Muscle of leg (tissue), 3 donors: ENCODE measurements at regions not wholly inside any gene's neighbourhood (a gene's known extent, or its start where the extent isn't known, plus 50 kb on each side); places are given as distances from the start of the nearest gene placed in this dataset.
"Not testable (repeated sequence)": the region's sequence is repeated elsewhere in the genome, so short reads cannot be mapped to it uniquely, and the experiment has no call there.

Experiments used
- DNase-seq: peaks from one replicate; pipeline ENCODE4 v3.0.0; 2013
- H3K27ac ChIP-seq: one replicate; pipeline ENCODE4 v1.5.1; 2013; ENCODE audit warnings: mild to moderate bottlenecking, low read length, control low read depth
- H3K27me3 ChIP-seq: one replicate; pipeline ENCODE4 v1.6.1; 2013; ENCODE audit warnings: low read length; ENCODE audit not compliant: control insufficient read depth, insufficient read depth
- H3K36me3 ChIP-seq: one replicate; pipeline ENCODE4 v1.6.1; 2013; ENCODE audit warnings: low read length; ENCODE audit not compliant: control insufficient read depth, insufficient read depth
- H3K4me1 ChIP-seq: one replicate; pipeline ENCODE4 v1.6.1; 2013; ENCODE audit warnings: low read length; ENCODE audit not compliant: control insufficient read depth, insufficient read depth
- H3K4me3 ChIP-seq: one replicate; pipeline ENCODE4 v1.5.1; 2013; ENCODE audit warnings: low read length, control low read depth
- H3K9me3 ChIP-seq: replicated peaks from 2 replicates; pipeline ENCODE4 v1.6.1; 2013; ENCODE audit warnings: low read depth, low read length; ENCODE audit not compliant: control insufficient read depth
- WGBS: methylation state at CpG from one replicate; pipeline ENCODE4 v1.1.5; 2013; ENCODE audit warnings: missing lambda C conversion rate; ENCODE audit not compliant: insufficient coverage; 5-methylcytosine and 5-hydroxymethylcytosine counted together

DNA sequence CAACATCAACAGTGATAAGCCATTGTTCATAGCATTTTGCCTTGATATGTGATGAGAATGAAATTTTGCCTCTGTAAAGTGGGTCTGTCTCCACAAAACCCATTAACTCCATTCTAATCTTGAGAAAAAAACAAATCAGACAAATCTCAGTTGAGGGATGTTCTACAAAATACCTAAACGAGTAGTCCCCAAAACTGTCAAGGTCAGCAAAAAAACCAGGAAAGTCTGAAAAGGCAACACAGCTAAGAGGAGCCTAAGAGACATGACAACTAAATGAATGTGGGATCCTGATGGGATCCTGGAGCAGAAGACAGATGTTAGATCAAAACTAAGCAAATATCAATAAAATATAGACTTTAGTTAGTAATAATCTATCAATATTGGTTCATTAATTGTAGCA lies 431.6 kb upstream of the SPTLC3 start:
- Histone ChIP-seq H3K36me3 (no peaks in the 10 kb centered on the region), H3K4me1 (peaks cover 25% of the 10 kb centered on the region), H3K9me3 (no peaks in the 10 kb centered on the region), H3K27ac (no peak overlapping the region), H3K27me3 (no peaks in the 10 kb centered on the region), H3K4me3 (no peak overlapping the region)
- DNase-seq: no peak
- WGBS: 80% methylated on average over 1 of the region's 1 CpG

DNA sequence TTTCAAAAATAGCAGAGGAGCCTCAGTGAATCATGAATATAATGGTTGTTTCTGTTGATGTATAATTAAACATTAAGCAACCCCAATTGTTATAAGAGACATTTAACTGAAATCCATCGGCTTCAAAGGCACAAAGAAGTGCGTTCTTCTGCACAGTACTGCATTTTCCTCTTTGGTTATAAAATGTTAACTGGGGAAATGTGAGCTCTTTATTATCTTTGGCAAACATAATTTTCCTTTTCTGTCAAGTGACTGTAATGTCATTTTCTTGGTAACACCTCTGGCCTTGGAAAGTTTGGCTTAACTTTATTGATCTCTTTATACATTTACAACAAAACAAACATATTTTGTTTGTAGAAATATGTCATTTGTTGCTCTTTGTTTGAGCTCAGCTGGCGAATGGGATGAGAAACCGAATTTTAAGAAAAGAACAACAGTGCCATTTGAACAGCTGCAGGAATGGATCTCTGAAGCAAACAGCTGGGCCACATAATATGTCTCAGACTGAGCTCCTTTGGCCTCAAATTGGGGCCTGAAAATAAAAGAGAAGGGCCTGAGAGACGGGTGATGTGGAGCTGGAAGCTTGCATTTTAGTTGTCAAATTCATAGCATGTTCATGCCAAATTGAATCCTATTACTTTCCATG lies 427.0 kb upstream of the SPTLC3 start:
- peak overlapping the region; percentile 71 for H3K27ac ChIP-seq
- no peaks in the 10 kb centered on the region for H3K27me3 ChIP-seq
- 41% methylated on average over 2 of the region's 5 CpGs for WGBS
- H3K4me3 ChIP-seq: no peak overlapping the region
- DNase-seq: peak; percentile 91
- H3K36me3 ChIP-seq: no peaks in the 10 kb centered on the region
- peaks cover 6% of the 10 kb centered on the region for H3K4me1 ChIP-seq
- no peaks in the 10 kb centered on the region for H3K9me3 ChIP-seq

DNA sequence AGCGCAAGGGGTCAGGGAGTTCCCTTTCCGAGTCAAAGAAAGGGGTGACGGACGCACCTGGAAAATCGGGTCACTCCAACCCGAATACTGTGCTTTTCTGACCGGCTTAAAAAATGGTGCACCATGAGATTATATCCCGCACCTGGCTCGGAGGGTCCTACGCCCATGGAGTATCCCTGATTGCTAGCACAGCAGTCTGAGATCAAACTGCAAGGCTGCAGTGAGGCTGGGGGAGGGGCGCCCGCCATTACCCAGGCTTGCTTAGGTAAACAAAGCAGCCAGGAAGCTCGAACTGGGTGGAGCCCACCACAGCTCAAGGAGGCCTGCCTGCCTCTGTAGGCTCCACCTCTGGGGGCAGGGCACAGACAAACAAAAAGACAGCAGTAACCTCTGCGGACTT lies 426.1 kb upstream of the SPTLC3 start:
- H3K4me1 ChIP-seq, H3K4me3 ChIP-seq, H3K27me3 ChIP-seq, DNase-seq, H3K9me3 ChIP-seq, H3K36me3 ChIP-seq, H3K27ac ChIP-seq: not testable (repeated sequence)
- 92% methylated on average over 10 of the region's 14 CpGs for WGBS

DNA sequence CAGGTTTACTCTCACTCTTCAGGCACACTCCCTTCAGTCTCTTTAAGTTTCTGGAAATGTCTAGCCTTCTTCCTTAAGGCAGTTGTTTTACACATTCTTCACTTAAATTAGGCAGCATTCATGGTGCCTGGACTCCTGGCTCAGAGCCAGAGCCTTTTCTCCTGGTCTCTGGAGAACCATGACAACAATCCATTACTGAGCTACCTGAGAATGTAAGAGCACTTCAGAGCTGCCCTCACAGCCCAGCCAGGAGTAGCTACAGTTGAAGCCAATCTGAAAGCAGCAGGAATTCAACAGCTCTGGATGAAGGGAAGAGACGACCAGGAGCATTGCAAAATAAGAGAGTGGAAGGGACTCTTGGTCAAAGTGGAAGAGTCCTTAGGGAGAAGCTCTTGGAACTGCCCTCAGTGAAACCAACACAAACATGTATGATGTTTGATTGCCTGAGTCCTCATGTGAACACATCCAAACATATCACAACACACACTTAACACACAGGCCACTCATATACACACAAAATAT lies 416.8 kb upstream of the SPTLC3 start:
- 60% methylated on average over 1 of the region's 1 CpG for WGBS
- no peak overlapping the region for H3K27ac ChIP-seq
- peaks cover 15% of the 10 kb centered on the region for H3K4me1 ChIP-seq
- no peak for DNase-seq
- no peaks in the 10 kb centered on the region for H3K27me3 ChIP-seq
- H3K9me3 ChIP-seq: no peaks in the 10 kb centered on the region
- H3K4me3 ChIP-seq: no peak overlapping the region
- no peaks in the 10 kb centered on the region for H3K36me3 ChIP-seq

DNA sequence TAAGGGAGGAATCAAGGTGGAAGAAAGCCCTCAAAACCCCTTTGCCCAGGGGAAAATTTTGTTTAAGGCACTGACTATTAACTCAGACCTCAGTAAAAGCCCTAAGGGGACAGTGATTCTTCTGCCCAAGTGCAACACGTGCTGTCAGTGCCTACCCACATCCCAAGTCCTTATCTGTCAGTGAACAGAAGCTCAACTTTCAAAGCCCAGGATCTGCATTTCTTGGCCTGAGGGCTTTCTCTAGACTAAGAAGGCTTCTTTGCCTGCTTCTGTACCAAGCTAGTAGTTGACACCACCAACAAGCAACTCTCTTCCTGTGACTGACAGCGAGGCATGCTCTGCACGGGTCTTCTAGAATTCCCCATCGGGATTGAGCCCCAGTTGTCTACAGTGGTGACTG lies 416.0 kb upstream of the SPTLC3 start:
- H3K4me3 ChIP-seq: no peak overlapping the region
- peaks cover 15% of the 10 kb centered on the region for H3K4me1 ChIP-seq
- H3K36me3 ChIP-seq: no peaks in the 10 kb centered on the region
- no peaks in the 10 kb centered on the region for H3K9me3 ChIP-seq
- DNase-seq: no peak
- peak overlapping the region; percentile 37 for H3K27ac ChIP-seq
- no peaks in the 10 kb centered on the region for H3K27me3 ChIP-seq
- WGBS: 60% methylated on average over 4 of the region's 4 CpGs

DNA sequence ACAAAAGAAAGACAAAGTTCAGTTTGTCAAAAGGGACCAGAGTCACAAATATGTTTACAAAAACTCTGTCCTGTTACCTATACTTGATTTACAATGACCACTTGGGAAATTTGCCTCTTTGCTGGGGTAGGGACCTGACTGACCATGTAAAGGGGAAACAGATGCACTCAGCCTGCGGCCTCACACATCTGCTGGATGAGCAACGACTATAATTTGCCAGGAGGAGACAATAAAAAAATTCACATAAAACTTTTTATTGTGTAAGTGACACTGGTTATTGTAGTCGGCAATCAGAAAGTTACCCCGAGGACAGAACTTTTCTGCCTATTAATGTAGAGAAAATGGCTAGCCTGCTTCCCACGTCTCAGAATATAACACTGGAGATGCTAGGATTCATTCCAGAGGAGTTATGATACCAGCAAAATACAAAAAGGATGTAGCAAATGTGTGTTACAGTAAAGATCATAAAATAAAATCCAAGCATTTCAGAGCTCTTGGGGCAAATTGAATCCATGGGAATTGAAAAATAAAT lies 415.4 kb upstream of the SPTLC3 start:
- peak; percentile 69 for DNase-seq
- H3K27ac ChIP-seq: peak overlapping the region; percentile 37
- H3K27me3 ChIP-seq: no peaks in the 10 kb centered on the region
- WGBS: no CpG with 5 or more reads among the region's 5 CpGs
- no peaks in the 10 kb centered on the region for H3K36me3 ChIP-seq
- H3K4me1 ChIP-seq: peaks cover 15% of the 10 kb centered on the region
- no peak overlapping the region for H3K4me3 ChIP-seq
- H3K9me3 ChIP-seq: no peaks in the 10 kb centered on the region

DNA sequence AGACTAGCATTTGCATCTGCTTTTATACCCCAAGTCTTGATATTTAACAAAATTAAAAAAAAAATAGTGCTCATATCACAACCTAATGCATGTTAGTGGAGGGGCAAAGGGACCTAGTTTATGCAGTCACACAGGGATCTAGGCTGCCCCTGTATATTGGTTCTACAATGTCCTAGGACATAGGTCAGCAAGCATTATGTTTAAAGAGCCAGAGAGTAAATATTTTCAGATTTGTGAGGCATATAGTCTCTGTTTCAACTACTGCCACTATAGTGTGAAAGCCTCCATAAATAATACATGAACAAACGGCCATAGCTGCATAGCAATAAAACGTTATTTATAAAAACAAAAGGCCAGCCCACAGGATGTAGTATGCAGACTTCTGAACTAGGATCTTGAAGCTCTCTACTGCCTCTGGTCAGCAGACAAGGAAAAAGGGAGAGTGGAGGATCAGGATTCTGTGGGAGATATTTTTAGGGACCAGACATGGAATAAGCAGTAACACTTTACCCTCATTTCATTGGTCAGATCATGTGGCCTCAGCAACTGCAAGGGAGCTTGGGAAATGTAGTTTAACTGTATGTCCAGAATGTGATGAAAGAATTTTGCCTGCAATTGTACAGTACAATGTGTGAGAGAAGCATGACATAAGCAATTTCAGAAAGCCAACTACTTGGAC lies 414.2 kb upstream of the SPTLC3 start:
- peak; percentile 71 for DNase-seq
- Histone ChIP-seq H3K4me1 (peaks cover 15% of the 10 kb centered on the region), H3K27ac (no peak overlapping the region), H3K36me3 (no peaks in the 10 kb centered on the region), H3K27me3 (no peaks in the 10 kb centered on the region), H3K4me3 (no peak overlapping the region), H3K9me3 (no peaks in the 10 kb centered on the region)
- WGBS: no CpG with 5 or more reads among the region's 2 CpGs

DNA sequence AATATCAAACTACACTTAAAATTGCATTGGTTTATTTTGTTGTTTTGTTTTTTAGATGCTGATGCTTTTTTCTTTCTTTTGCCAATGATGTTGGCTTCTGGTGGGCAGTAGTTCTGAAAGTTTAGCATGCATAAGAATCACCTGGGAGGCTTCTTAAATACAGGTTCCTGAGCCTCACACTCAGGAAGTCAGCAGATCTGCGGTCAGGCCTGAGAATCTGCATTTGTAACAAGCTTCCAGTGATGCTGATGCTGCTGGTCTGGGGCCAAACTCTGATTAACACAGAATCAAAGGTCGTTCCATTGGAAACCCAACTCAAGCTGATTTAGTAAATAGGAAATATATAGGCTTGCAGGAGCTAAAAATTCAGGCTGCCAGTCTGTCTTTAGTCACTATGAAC lies 412.9 kb upstream of the SPTLC3 start:
- no CpG with 5 or more reads among the region's 2 CpGs for WGBS
- peaks cover 15% of the 10 kb centered on the region for H3K4me1 ChIP-seq
- H3K9me3 ChIP-seq: no peaks in the 10 kb centered on the region
- H3K27me3 ChIP-seq: no peaks in the 10 kb centered on the region
- H3K36me3 ChIP-seq: no peaks in the 10 kb centered on the region
- no peak overlapping the region for H3K4me3 ChIP-seq
- H3K27ac ChIP-seq: no peak overlapping the region
- no peak for DNase-seq

DNA sequence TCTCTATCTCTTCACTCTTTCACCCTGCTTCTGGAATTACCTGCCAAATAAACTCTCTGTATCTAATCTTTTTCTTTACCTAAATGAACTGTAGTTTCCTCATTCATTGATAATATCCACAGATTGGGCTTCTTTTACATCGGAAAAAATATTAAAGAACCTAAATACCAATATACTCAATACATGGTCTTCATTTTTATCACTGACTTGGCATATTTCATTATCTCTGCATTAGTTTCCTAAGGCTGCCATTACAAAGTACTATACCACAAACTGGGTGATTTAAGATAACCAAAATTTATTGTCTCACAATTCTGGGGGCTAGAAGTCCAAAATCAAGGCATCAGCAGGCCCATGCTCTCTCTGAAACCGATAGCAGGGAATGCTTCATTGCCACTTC lies 411.9 kb upstream of the SPTLC3 start:
- Histone ChIP-seq H3K36me3 (no peaks in the 10 kb centered on the region), H3K27ac (no peak overlapping the region), H3K27me3 (no peaks in the 10 kb centered on the region), H3K4me3 (no peak overlapping the region), H3K9me3 (no peaks in the 10 kb centered on the region), H3K4me1 (peaks cover 15% of the 10 kb centered on the region)
- WGBS: 0% methylated on average over 1 of the region's 2 CpGs
- no peak for DNase-seq

DNA sequence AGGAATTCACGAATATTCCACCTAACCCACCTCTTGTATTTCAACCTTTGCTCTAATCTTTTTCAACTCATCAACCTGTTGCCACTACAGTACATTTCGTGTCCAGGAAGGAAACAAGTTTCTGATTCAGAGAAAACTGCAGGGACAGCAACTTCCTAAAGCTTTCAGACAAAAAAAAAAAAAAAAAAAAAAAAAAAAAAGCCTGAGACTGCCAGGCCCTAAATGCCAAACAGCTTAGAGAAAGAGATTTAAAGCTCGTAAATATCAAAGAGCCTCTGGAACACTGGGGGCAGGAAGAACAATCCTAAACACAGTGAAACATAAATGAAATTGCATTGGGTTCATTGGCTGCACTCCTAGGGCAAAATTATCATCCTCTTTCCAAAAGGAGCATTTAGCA lies 411.2 kb upstream of the SPTLC3 start:
- no peaks in the 10 kb centered on the region for H3K9me3 ChIP-seq
- no peak overlapping the region for H3K4me3 ChIP-seq
- no peak overlapping the region for H3K27ac ChIP-seq
- no peaks in the 10 kb centered on the region for H3K27me3 ChIP-seq
- WGBS: no CpG with 5 or more reads among the region's 3 CpGs
- H3K4me1 ChIP-seq: peaks cover 9% of the 10 kb centered on the region
- DNase-seq: peak; percentile 58
- no peaks in the 10 kb centered on the region for H3K36me3 ChIP-seq
